GM18507 (cell line): ENCODE measurements at regions not wholly inside any gene's neighbourhood (a gene's known extent, or its start where the extent isn't known, plus 50 kb on each side); places are given as distances from the start of the nearest gene placed in this dataset.
"Not testable (repeated sequence)": the region's sequence is repeated elsewhere in the genome, so short reads cannot be mapped to it uniquely, and the experiment has no call there.

Source experiments
- DNase-seq: peaks from one replicate; pipeline ENCODE4 v3.0.0; 2011; ENCODE audit warnings: low read depth; ENCODE audit not compliant: insufficient read length; ENCODE audit errors: extremely low spot score
- FAIRE-seq: peaks from 2 replicates; lab custom pipeline; 2011; peaks lifted over from hg19 to GRCh38; lab: Jason Lieb, UNC

GRCh38 chr3:16704941-16705340 is 99.7 kb upstream of the DAZL start:
- DNase-seq (no peak), FAIRE-seq (no peak)

- no peak for FAIRE-seq
Measured at GRCh38 chr3:16707260-16707659, 102.0 kb upstream of the DAZL start.

GRCh38 chr3:16708285-16708684 is 103.1 kb upstream of the DAZL start:
- FAIRE-seq (no peak), DNase-seq (no peak)

More at GRCh38 chr3:16707260-16707659, 102.0 kb upstream of the DAZL start:
- no peak for DNase-seq

GRCh38 chr3:16711691-16712090 is 106.5 kb upstream of the DAZL start:
- FAIRE-seq: not testable (repeated sequence)

GRCh38 chr3:16715281-16715680 is 110.1 kb upstream of the DAZL start:
- FAIRE-seq (no peak), DNase-seq (no peak)

More at GRCh38 chr3:16711691-16712090, 106.5 kb upstream of the DAZL start:
- not testable (repeated sequence) for DNase-seq

- FAIRE-seq (no peak), DNase-seq (no peak)
Measured at GRCh38 chr3:16719426-16719825, 114.2 kb upstream of the DAZL start.

- DNase-seq (no peak), FAIRE-seq (no peak)
Measured at GRCh38 chr3:16720367-16720940, 115.2 kb upstream of the DAZL start.

GRCh38 chr3:16721494-16721893 is 116.3 kb upstream of the DAZL start:
- no peak for DNase-seq
- FAIRE-seq: no peak

- no peak for DNase-seq
- FAIRE-seq: no peak
Measured at GRCh38 chr3:16723978-16724377, 118.8 kb upstream of the DAZL start.

GRCh38 chr3:16724487-16724886 is 119.3 kb upstream of the DAZL start:
- no peak for DNase-seq
- FAIRE-seq: no peak

- DNase-seq (no peak), FAIRE-seq (no peak)
Measured at GRCh38 chr3:16725972-16726371, 120.7 kb upstream of the DAZL start.

GRCh38 chr3:16728770-16729745 is 123.8 kb upstream of the DAZL start:
- DNase-seq (no peak), FAIRE-seq (no peak)

- DNase-seq (no peak), FAIRE-seq (no peak)
Measured at GRCh38 chr3:16738451-16738850, 133.2 kb upstream of the DAZL start.

GRCh38 chr3:16739541-16740105 is 134.4 kb upstream of the DAZL start:
- DNase-seq (no peak), FAIRE-seq (no peak)

- no peak for FAIRE-seq
- DNase-seq: no peak
Measured at GRCh38 chr3:16740515-16740914, 135.3 kb upstream of the DAZL start.

- no peak for DNase-seq
- FAIRE-seq: no peak
Measured at GRCh38 chr3:16741103-16741758, 136.0 kb upstream of the DAZL start.

- no peak for FAIRE-seq
- no peak for DNase-seq
Measured at GRCh38 chr3:16741890-16742289, 136.7 kb upstream of the DAZL start.

- DNase-seq (no peak), FAIRE-seq (no peak)
Measured at GRCh38 chr3:16743276-16743675, 138.1 kb upstream of the DAZL start.

- DNase-seq (no peak), FAIRE-seq (no peak)
Measured at GRCh38 chr3:16759227-16759903, 125.4 kb upstream of the PLCL2 start.

- FAIRE-seq: no peak
- no peak for DNase-seq
Measured at GRCh38 chr3:16761571-16761970, 123.2 kb upstream of the PLCL2 start.
